Bronchial epithelial cell (primary cell): ENCODE measurements at regions not wholly inside any gene's neighbourhood (a gene's known extent, or its start where the extent isn't known, plus 50 kb on each side); places are given as distances from the start of the nearest gene placed in this dataset.

ENCODE experiments used
- DNase-seq: peaks from one replicate; pipeline ENCODE4 v3.0.0-alpha.2; 2010; ENCODE audit warnings: low read depth
- FAIRE-seq: peaks from 2 replicates; lab custom pipeline; 2011; peaks lifted over from hg19 to GRCh38; lab: Jason Lieb, UNC
- H3K27me3 ChIP-seq: 2 replicates; pipeline ENCODE4 v1.5.1; 2011; ENCODE audit warnings: low read length; ENCODE audit not compliant: control insufficient read depth, insufficient read depth
- H3K36me3 ChIP-seq: 2 replicates; pipeline ENCODE4 v1.5.1; 2011; ENCODE audit warnings: low read length; ENCODE audit not compliant: control insufficient read depth, insufficient read depth
- H3K4me3 ChIP-seq: 2 replicates; pipeline ENCODE4 v1.5.1; 2011; ENCODE audit warnings: mild to moderate bottlenecking, low read depth, low read length, control low read depth
- CTCF ChIP-seq: IDR thresholded peaks from 2 replicates; pipeline ENCODE4 v1.5.1; 2011; ENCODE audit warnings: mild to moderate bottlenecking, moderate library complexity, low read length, control low read depth, inconsistent platforms; ENCODE audit not compliant: insufficient read depth, severe bottlenecking

DNA sequence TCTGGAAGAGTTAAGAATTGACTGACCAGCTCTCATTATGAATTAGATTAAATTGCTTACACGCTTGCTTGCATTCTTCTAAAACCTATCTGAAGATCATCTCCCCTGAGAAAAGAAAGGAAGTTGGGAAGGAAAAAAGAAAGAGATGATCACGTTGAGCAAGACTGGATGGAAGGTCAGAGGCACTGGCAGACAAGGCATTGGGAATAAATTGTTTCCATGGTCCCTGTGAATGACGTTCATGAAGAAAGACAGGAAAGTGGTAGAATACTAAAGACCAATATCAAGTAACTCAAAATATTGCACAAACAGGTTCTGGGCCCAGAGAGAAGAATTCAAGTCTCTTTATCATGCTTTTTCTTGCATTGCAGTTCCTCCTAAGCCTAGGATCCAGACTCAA lies 1045.4 kb upstream of the MAP3K7 start:
- no peak for TF ChIP-seq CTCF
- DNase-seq (no peak), FAIRE-seq (no peak)
- no peak overlapping the region for H3K4me3 ChIP-seq
- no peaks in the 10 kb centered on the region for H3K27me3 ChIP-seq
- no peaks in the 10 kb centered on the region for H3K36me3 ChIP-seq

GRCh38 chr6:91631227-91631626 lies 1044.4 kb upstream of the MAP3K7 start:
- no peak for TF ChIP-seq CTCF
- DNase-seq, result no peak
- FAIRE-seq, result peak; percentile 32
- H3K27me3 ChIP-seq, result no peaks in the 10 kb centered on the region
- H3K36me3 ChIP-seq, result no peaks in the 10 kb centered on the region
- H3K4me3 ChIP-seq, result no peak overlapping the region

DNA sequence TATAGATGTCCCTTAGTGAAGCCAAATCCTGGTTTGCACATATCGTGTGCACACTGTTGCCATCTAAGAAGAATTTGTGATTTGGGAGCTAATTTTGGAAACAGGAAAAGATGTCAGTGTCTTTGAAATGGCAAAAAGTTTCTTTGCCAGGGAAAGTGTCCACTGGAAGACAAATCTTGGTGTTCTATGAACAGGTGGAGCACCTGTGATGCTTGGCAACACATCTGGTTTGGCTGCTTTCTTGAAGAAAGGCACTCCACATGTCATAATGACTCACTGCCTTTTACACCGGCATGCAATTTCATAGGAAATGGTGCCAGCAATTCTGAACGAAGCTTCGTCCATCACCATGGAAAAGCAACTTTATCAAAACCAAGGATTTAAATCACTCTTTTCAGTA lies 1040.0 kb upstream of the MAP3K7 start:
- no peaks in the 10 kb centered on the region for H3K27me3 ChIP-seq
- DNase-seq (peak; percentile 69), FAIRE-seq (no peak)
- no peak overlapping the region for H3K4me3 ChIP-seq
- no peaks in the 10 kb centered on the region for H3K36me3 ChIP-seq
- no peak for TF ChIP-seq CTCF

- Histone ChIP-seq H3K36me3 (no peaks in the 10 kb centered on the region), H3K4me3 (no peak overlapping the region), H3K27me3 (no peaks in the 10 kb centered on the region)
- DNase-seq (no peak), FAIRE-seq (no peak)
- TF ChIP-seq CTCF, result no peak
Measured at GRCh38 chr6:91613481-91613880, 1026.6 kb upstream of the MAP3K7 start.

DNA sequence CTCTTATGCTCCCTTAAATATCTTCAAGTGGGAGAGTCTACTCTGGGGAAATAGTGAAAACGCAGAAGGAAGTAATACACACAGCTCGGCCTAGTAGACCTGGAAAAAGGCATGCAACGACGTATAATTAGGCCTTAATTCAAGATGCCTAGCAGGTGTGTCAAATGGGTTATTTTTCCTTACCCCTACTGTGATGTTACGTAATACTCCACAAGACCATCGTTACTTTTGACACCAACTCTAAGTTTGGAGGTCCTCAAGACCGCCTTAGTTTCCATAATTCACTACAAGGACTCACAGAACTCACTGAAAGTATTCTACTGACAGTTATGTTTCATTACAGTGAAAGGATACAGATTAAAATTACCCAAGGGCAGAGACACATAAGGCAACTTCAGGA lies 1024.3 kb upstream of the MAP3K7 start:
- Histone ChIP-seq H3K36me3 (no peaks in the 10 kb centered on the region), H3K27me3 (no peaks in the 10 kb centered on the region), H3K4me3 (no peak overlapping the region)
- TF ChIP-seq CTCF, result no peak
- no peak for FAIRE-seq
- no peak for DNase-seq

DNA sequence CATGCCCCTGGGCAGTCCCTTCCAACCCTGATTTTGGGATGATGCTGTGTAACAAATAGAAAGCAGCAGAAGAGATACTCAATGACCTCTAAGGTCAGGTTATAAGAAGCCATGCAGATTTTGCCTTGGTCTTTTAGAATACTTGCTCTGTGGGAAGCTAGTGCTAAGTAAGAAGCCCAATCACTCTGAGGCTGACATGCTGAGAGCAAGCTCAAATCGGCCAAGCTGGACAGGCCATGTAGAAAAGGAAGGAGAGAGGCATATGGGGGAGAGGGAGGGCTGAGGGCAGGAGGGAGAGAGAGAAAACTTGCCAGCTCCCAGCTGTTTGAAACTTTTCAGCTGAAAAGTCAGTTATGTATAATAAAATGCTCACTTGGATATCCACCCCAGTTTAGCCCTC lies 1021.6 kb upstream of the MAP3K7 start:
- DNase-seq, result no peak
- FAIRE-seq, result no peak
- no peak overlapping the region for H3K4me3 ChIP-seq
- H3K27me3 ChIP-seq, result no peaks in the 10 kb centered on the region
- no peaks in the 10 kb centered on the region for H3K36me3 ChIP-seq
- no peak for TF ChIP-seq CTCF
